OCI-LY7 (cell line): ENCODE measurements at regions not wholly inside any gene's neighbourhood (a gene's known extent, or its start where the extent isn't known, plus 50 kb on each side); places are given as distances from the start of the nearest gene placed in this dataset.

ENCODE experiments used
- CTCF ChIP-seq: fragments of 200-600 bp; sonication (generic); conservative IDR thresholded peaks from 2 replicates; pipeline ENCODE4 v1.5.1; 2014; ENCODE audit warnings: mild to moderate bottlenecking, antibody characterized with exemption, low read length, moderate library complexity, mixed read lengths
- EZH2phosphoT487 ChIP-seq: fragments of 200-600 bp; sonication (generic); IDR thresholded peaks from 2 replicates; pipeline ENCODE4 v1.6.1; 2018; ENCODE audit warnings: low read depth, borderline replicate concordance, mild to moderate bottlenecking, mixed run types, antibody characterized with exemption, low read length, moderate library complexity, mixed read lengths

GRCh38 chr7:85710960-85711359 is 524.1 kb upstream of the SEMA3D start:
- TF ChIP-seq CTCF (no peak), EZH2phosphoT487 (no peak)
